GM10847 (cell line): ENCODE measurements at regions not wholly inside any gene's neighbourhood (a gene's known extent, or its start where the extent isn't known, plus 50 kb on each side); places are given as distances from the start of the nearest gene placed in this dataset.

Experiments used
- POLR2A ChIP-seq: IDR thresholded peaks from 2 replicates; pipeline ENCODE4 v1.6.1; 2011; ENCODE audit not compliant: insufficient read length; ENCODE audit errors: extremely low read depth

GRCh38 chr6:56869346-56869745 is 85.6 kb upstream of the BEND6 start:
- no peak for TF ChIP-seq POLR2A

- no peak for TF ChIP-seq POLR2A
Measured at GRCh38 chr6:56868687-56869086, 86.2 kb upstream of the BEND6 start.

- TF ChIP-seq POLR2A = no peak
Measured at GRCh38 chr6:56866917-56867522, 87.9 kb upstream of the BEND6 start.

DNA sequence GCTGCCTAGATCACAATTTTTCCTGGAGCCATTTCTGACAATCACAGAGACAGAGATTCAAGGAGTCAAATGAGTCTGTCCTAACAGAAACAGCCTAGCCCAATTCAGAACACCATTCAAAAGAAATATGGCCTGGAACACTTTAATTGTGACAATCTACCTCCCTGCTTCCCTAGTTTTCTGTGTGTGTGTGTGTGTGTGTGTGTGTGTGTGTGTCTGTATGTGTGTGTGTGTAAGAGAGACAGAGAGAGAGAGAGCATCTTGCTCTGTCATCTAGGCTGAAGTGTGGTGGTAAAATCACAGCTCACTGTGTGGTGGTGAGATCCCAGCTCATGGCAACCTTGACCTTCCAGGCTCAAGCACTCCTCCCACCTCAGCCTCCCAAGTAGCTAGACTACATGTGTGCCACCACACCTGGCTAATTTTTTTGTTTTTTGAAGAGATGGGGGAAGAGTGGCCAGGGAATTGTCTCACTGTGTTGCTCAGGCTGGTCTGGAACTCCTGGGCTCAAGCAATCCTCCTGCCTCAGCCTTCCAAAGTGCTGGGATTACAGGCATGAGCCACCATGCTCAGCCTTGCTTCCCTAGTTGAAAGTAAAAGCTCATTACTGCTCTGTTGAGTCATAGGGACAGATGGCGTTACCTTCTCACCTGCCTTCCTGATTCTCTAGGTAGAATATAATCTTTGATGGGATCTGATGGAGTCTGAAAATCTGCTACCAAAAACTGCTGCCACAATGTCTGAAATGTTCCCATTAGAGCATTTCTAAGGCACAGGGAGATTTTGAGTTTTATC is 89.6 kb upstream of the BEND6 start:
- TF ChIP-seq POLR2A = no peak

DNA sequence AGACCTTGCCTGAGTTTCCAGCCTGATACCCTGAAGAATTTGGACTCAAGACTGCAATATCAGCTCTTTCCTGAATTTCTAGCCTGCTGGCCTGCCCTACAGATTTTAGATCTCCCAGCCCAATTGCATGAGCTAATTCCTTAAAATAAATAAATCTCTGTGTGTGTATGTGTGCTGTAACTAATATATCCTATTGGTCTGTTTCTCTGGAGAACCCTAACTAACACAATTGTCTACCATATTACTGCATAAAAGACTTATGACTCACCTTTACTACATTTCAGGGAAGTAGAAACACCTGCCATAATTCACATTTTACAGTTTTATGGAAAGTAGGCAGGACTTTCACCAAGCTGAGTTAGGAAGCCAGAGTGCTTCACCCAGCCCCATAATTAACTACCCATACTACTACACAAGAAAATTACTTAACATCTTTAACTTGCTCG is 90.7 kb upstream of the BEND6 start:
- no peak for TF ChIP-seq POLR2A

DNA sequence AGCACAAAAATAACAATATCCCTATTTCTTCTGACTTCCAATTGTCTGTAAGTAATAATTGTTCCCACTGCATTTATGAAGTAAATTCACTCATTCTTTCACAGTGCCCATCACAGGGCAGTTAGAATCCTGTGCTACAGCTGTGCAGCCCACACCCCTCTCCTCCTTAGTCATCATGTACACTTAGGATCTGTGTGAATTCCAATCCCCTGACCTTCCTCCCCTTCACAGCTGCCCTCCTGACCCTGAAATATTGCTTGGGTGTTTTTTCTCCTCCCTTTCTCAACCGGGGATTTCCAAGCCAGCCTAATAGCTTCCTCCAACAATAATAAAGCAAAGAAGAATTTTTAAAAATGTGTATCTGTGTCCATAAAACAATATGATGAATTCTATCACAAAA is 91.5 kb upstream of the BEND6 start:
- TF ChIP-seq POLR2A = no peak

- no peak for TF ChIP-seq POLR2A
Measured at GRCh38 chr6:56862415-56863175, 92.3 kb upstream of the BEND6 start.

- no peak for TF ChIP-seq POLR2A
Measured at GRCh38 chr6:56860475-56860874, 94.4 kb upstream of the BEND6 start.

DNA sequence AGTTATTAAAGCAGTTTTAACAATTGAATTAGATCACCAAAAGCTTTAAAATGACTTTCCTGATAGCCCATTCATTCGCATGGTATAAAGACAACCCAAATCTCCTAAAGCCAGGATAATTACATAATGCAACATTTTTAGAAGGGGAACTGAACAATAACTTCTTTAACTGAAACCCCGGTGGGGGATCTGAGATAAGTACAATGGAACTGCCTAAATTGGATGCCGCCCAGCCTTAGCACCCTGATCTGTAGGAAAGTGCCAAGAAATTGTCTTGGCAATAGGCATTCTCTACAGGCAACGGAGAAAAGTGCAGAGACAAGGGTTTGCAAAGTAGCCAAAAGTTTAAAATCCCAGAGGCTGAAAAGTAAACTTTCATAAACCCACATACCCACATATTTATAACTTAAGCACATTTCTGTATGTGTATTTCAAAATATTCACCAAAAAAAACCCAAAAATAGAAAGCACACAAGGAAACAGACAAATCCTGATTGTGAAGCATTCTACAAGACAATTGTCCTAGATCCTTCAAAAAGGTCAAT is 98.8 kb upstream of the BEND6 start:
- TF ChIP-seq POLR2A = no peak

GRCh38 chr6:56854086-56854485 is 100.8 kb upstream of the BEND6 start:
- TF ChIP-seq POLR2A = no peak

DNA sequence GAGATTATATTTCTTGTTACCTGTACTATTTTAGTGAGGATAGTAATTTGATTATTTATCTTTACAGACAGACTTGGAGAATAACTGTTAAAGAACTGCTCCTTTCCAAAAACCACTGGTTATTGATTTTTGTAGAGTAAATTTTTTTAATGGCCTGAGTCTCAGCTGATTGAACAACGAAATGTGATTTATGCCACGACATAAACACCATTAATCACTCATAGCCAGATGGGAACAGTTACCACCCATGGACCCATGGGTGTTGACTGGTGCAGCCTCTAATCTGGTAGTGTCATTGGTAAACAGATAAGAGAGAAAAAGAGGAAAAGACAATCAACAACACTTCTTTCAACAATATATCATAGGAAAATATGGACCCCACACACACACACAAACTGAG is 101.4 kb upstream of the BEND6 start:
- no peak for TF ChIP-seq POLR2A

- no peak for TF ChIP-seq POLR2A
Measured at GRCh38 chr6:56852260-56853010, 102.5 kb upstream of the BEND6 start.

DNA sequence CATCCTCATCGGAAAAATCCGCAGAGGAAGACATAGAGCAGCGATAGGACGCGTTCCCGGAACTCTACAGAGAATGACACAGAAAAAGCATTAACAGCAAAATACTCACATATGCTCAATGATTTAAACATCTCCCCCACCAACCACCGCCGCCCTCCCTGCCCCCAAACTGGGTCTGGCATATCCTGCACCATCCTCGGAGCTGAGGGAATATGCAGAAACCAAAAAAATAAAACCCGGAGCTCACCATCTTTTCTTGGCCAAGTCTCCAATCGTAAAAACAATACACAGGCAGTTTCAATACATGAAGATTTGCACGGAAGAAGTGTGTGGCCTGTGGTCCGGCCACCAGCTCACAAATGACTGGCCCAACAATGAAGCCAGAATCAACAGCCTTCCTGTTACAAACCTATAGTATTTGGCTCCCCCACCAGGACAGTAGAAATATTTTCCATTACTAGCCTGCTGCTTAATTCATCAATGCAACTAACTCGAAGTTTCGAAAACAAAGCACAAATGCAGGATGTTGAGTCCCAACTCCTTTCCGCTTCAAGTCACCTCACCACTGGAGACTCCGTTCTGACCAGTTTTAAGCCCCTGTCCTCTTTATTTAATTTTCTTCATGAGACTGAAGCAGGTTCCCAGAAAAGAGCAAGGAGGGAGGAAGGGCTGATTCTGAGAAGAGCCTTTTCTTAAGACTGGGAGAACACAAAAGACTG is 103.2 kb upstream of the BEND6 start:
- TF ChIP-seq POLR2A = no peak

GRCh38 chr6:56851074-56851473 is 103.8 kb upstream of the BEND6 start:
- no peak for TF ChIP-seq POLR2A
